GM12891 (cell line): ENCODE measurements at regions not wholly inside any gene's neighbourhood (a gene's known extent, or its start where the extent isn't known, plus 50 kb on each side); places are given as distances from the start of the nearest gene placed in this dataset.

Experiments
- DNase-seq: peaks from one replicate; pipeline ENCODE4 v3.0.0; 2011; ENCODE audit warnings: low spot score; ENCODE audit not compliant: insufficient read length
- FAIRE-seq: peaks from 2 replicates; lab custom pipeline; 2011; peaks lifted over from hg19 to GRCh38; lab: Jason Lieb, UNC
- PAX5 ChIP-seq: IDR thresholded peaks from 2 replicates; pipeline ENCODE4 v1.6.1; 2011; ENCODE audit warnings: low read length, moderate library complexity, mild to moderate bottlenecking; ENCODE audit not compliant: insufficient read depth, severe bottlenecking
- POLR2A ChIP-seq: IDR thresholded peaks from 2 replicates; pipeline ENCODE4 v1.6.1; 2011; ENCODE audit warnings: low read depth, low read length, control low read depth
- POLR2AphosphoS5 ChIP-seq: IDR thresholded peaks from 2 replicates; pipeline ENCODE4 v1.6.1; 2011; ENCODE audit warnings: low read depth, low read length, control low read depth
- POU2F2 ChIP-seq: IDR thresholded peaks from 2 replicates; pipeline ENCODE4 v1.6.1; 2011; ENCODE audit warnings: low read depth, mild to moderate bottlenecking, control low read depth, low read length, moderate library complexity
- SPI1 ChIP-seq: IDR thresholded peaks from 2 replicates; pipeline ENCODE4 v1.6.1; 2011; ENCODE audit warnings: low read depth, low read length, control low read depth
- TAF1 ChIP-seq: IDR thresholded peaks from 2 replicates; pipeline ENCODE4 v1.6.1; 2011; ENCODE audit warnings: low read depth, low read length, control low read depth

DNA sequence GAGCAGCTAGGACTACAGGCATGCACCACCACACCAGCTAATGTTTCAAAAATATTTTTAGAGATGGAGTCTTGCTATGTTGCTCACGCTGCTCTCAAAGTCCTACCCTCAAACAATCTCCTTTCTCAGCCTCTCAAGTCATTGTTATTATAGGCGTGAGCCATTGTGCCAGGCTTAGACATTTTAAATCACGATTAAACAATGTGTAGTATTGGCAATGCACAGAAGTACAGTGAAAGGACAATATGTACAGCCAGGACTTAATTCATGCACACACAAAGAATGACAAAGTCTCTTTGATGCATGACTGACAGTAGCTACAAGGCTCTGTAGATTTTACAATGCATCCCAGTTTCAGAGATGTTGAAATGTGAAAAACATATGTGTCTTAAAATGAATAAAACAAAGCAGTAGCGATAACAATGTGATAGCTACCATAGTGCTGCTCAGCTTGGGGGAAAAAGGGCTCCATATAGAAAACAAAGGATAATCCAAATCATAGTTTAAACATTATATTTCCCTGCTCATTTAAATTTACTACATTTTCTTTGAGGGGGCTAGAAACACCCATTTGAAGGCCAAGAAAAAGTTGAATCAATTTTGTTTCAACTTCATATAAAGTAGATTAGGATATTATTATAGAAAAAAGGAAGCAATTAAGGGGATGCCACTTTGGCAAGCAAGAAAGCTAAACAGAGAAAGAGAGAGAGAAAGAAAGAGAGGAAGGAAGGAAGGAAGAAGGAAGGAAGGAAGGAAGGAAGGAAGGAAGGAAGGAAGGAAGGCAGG, 272.4 kb upstream of the SMIM31 start:
- FAIRE-seq: no peak
- no peak for DNase-seq
- TF ChIP-seq POU2F2 (no peak), POLR2A (no peak), POLR2AphosphoS5 (no peak), SPI1 (no peak)

DNA sequence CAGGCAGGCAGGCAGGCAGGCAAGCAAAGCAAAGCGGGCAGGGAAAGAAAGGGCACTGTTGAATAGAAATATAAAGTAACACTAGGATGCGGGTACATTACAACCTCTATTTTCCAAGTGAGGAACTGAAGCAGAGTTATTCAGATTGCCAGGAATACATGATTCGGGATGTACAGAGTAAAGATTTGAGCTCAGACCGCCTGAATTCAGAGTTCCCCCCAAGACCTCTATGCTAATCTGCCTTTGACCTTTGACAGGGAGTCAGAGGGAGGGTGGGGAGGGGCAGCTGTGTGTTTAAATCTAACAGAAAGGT, 271.9 kb upstream of the SMIM31 start:
- FAIRE-seq (no peak), DNase-seq (no peak)
- TF ChIP-seq PAX5 (no peak), POU2F2 (no peak), TAF1 (no peak), SPI1 (no peak), POLR2A (no peak), POLR2AphosphoS5 (no peak)

DNA sequence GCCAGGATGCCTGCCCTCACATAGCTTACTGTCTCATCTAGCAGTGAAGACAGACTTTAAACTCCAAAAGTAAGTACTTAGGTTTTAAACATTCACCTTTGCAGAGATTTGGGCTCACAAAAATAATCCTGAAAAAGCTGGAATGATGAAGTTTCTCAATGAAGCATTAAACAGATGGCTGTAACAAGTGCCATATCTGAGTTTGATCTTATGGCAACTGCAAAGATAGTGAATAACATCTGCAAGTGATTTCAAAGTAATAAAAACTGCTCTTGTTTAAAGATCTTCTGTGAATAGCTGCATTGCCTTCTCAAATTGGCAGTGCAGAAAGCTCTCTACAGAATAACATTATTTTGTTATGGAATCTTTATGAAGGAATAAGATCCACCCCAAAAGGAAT, 271.2 kb upstream of the SMIM31 start:
- DNase-seq (no peak), FAIRE-seq (no peak)
- TF ChIP-seq POLR2AphosphoS5 (no peak), TAF1 (no peak), POLR2A (no peak), SPI1 (no peak), PAX5 (no peak)

DNA sequence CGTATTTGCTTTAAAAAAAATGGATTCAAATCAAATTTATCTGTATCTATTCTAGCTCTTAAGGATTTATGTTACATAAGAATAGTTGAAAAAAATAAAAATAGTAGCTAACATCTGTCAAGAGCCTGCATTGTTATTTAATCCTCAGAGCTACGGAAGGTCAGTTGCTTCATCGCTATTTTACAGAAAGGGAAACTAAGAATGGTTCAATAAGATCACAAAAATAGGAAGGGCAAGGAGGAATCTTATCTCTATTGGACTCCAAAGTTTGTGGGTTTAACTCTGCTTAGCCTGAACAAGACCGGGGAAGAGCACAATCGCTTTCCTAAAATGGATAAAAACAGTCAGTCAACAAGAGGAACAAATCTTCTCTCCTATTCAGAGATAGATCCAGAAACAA, 270.2 kb upstream of the SMIM31 start:
- TF ChIP-seq POLR2A (no peak), POLR2AphosphoS5 (no peak), SPI1 (no peak), TAF1 (no peak), POU2F2 (no peak), PAX5 (no peak)
- DNase-seq (no peak), FAIRE-seq (no peak)

DNA sequence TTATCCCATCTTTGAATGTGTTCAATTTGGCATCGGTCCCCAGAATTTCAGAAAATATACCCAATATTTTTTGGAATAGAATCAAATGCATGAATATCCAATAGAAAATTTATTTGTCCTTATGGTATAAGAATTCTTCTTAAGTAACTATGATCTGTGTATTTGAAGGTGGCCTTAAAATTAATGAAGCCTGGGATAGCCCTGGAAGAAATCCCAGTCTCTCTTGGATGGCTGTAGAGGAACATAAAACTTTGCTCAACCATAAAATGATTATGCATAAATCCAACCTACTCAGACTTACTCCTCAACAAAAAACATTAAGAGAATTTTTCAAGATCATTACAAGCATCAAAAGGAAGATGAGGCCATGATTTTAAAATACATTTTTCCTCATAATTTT, 269.4 kb upstream of the SMIM31 start:
- FAIRE-seq: no peak
- TF ChIP-seq TAF1 (no peak), POLR2AphosphoS5 (no peak), POLR2A (no peak), PAX5 (no peak), POU2F2 (no peak), SPI1 (no peak)
- no peak for DNase-seq

DNA sequence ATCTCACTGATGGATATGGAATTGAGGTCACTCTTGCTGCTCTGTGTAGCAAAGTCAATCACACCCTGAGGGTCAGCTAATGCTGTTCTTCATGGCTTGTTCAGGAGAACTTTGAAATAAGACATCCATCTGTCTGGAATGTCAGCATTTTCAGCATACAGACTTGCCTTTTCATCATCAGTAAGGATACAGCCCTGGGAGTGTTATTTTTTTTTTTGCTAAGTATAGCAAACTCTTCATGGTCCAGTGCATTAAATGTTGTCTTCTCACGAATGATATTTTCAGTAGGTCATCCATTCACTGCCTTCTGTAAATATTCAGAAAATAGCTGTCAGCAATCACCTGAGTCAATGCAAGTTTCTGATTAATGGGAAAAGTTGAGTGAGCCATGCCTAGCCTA, 268.8 kb upstream of the SMIM31 start:
- DNase-seq: no peak
- TF ChIP-seq PAX5 (no peak), POLR2AphosphoS5 (no peak), TAF1 (no peak), SPI1 (no peak), POLR2A (no peak), POU2F2 (no peak)
- FAIRE-seq: no peak

DNA sequence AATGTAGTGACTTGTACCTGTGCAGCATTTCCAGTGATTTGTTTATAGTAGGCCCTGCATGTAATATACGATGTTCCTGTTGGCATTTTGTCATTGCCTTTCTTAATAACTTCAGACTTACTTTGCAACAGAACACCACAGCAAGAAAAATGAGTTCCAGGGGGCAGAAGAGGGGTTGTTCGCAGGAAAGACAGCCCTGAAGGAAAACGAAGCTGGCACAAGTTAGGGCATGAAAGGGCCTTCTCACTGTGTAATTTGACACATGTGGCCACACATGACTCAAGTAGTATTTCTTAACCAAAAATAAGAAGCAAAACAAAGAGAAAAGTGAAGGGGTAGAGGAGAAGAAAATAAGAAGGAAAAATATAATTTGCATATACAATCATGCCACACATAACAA, 265.8 kb upstream of the SMIM31 start:
- FAIRE-seq (no peak), DNase-seq (no peak)
- TF ChIP-seq POLR2A (no peak), TAF1 (no peak), POU2F2 (no peak), SPI1 (no peak), PAX5 (no peak)

DNA sequence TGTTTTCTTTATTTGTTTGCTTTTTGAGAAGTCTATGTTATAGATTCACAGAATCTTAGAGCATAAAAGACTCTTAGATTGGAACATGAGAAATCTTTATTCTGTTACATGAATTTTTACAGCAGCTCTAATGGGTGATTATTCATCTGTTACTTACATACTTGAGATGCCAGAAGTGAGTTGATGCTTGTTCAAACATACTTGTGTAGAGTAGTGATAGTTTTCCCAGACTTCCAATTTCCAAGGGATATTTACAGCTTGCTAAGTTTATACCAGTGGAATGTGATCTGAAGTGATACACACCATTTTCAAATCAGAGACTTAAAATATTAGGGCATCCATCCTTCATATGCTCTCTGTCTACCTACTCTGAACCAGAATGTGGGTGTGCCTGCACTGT, 252.9 kb upstream of the SMIM31 start:
- TF ChIP-seq POLR2AphosphoS5 (no peak), POU2F2 (no peak), SPI1 (no peak), POLR2A (no peak), TAF1 (no peak), PAX5 (no peak)
- DNase-seq (no peak), FAIRE-seq (no peak)

DNA sequence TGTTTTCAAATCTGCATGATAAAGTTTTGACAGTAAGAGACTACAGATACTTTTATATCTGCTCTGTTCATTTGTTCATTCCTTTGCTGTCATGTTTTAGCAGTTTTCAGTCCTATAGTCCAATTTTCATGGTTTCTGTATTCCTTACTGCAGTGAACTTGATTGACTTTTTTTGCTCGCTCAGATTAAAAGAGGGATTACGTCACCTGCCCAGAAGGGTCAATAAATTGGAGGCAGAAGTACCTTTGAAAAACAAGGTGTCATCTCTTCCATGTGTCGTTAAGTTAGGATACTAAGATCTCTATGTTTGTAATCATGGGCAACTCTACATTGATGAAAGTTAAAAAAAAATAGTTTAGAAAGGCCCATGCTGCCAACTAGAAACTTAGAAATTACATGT, 250.1 kb upstream of the SMIM31 start:
- DNase-seq (no peak), FAIRE-seq (no peak)
- TF ChIP-seq PAX5 (no peak), SPI1 (no peak), POLR2AphosphoS5 (no peak), POLR2A (no peak), POU2F2 (no peak), TAF1 (no peak)

DNA sequence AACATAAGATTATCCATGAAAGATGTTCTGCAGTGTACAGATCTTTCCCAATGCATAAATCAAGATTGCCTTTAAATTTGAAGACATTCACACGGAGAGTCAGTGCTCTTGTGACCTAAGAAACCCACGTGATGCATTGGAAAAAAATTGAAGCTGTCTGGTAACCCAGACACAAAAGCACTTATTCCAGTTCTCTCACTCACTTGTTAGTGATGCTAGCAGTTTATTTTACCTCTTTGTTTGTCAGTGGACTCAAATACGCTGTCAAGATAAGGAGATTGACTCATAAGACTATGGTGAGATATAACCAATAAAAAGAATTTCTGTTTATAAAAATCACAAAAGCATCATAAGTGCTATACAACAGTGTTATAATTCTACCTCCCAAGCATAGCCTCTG, 245.8 kb upstream of the SMIM31 start:
- TF ChIP-seq PAX5: no peak
- no peak for TF ChIP-seq POLR2A
- TF ChIP-seq TAF1: no peak
- no peak for TF ChIP-seq POU2F2
- no peak for TF ChIP-seq SPI1
- no peak for TF ChIP-seq POLR2AphosphoS5
- no peak for DNase-seq
- no peak for FAIRE-seq
